HL-60 (cell line): ENCODE measurements at regions not wholly inside any gene's neighbourhood (a gene's known extent, or its start where the extent isn't known, plus 50 kb on each side); places are given as distances from the start of the nearest gene placed in this dataset.

ENCODE experiments used
- GABPA ChIP-seq: IDR thresholded peaks from 2 replicates; pipeline ENCODE4 v1.6.1; 2012; ENCODE audit warnings: low read depth
- POLR2AphosphoS5 ChIP-seq: IDR thresholded peaks from 2 replicates; pipeline ENCODE4 v1.6.1; 2012; ENCODE audit warnings: low read depth
- TF ChIP-seq, protein P1 (sequence below): IDR thresholded peaks from one replicate; pipeline ENCODE4 v1.5.1; 2011; ENCODE audit warnings: low read length, control low read depth, inconsistent platforms; ENCODE audit not compliant: insufficient read depth

GRCh38 chr18:46424898-46425297, 232.1 kb downstream of the LOXHD1 start:
- TF ChIP-seq, protein P1, sequence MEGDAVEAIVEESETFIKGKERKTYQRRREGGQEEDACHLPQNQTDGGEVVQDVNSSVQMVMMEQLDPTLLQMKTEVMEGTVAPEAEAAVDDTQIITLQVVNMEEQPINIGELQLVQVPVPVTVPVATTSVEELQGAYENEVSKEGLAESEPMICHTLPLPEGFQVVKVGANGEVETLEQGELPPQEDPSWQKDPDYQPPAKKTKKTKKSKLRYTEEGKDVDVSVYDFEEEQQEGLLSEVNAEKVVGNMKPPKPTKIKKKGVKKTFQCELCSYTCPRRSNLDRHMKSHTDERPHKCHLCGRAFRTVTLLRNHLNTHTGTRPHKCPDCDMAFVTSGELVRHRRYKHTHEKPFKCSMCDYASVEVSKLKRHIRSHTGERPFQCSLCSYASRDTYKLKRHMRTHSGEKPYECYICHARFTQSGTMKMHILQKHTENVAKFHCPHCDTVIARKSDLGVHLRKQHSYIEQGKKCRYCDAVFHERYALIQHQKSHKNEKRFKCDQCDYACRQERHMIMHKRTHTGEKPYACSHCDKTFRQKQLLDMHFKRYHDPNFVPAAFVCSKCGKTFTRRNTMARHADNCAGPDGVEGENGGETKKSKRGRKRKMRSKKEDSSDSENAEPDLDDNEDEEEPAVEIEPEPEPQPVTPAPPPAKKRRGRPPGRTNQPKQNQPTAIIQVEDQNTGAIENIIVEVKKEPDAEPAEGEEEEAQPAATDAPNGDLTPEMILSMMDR, result no peak
- TF ChIP-seq POLR2AphosphoS5 (no peak), GABPA (no peak)
